Skeletal muscle tissue (tissue), 3 donors: ENCODE measurements at regions not wholly inside any gene's neighbourhood (a gene's known extent, or its start where the extent isn't known, plus 50 kb on each side); places are given as distances from the start of the nearest gene placed in this dataset.

Experiments used
- H3K27ac ChIP-seq: one replicate; pipeline ENCODE4 v1.7.0; 2013; ENCODE audit warnings: mild to moderate bottlenecking, low read depth, low read length, inconsistent platforms
- H3K27me3 ChIP-seq, 3 donors: one replicate each; pipeline ENCODE4 v1.7.0; 2013; ENCODE audit warnings: low read length in 3 of 3; ENCODE audit not compliant: control insufficient read depth in 3 of 3, insufficient read depth in 3 of 3
- H3K36me3 ChIP-seq, 3 donors: one replicate each; pipeline ENCODE4 v1.7.0; 2013; ENCODE audit warnings: low read length in 3 of 3; ENCODE audit not compliant: control insufficient read depth in 3 of 3, insufficient read depth in 3 of 3
- H3K4me1 ChIP-seq, 3 donors: one replicate each; pipeline ENCODE4 v1.7.0; 2013; ENCODE audit warnings: low read length in 3 of 3, mild to moderate bottlenecking in 3 of 3; ENCODE audit not compliant: control insufficient read depth in 3 of 3, insufficient read depth in 3 of 3
- H3K4me3 ChIP-seq, 3 donors: one replicate each; pipeline ENCODE4 v1.7.0; 2013; ENCODE audit warnings: low read length in 3 of 3
- H3K9ac ChIP-seq, 3 donors: one replicate each; pipeline ENCODE4 v1.7.0; 2013; ENCODE audit warnings: low read length in 3 of 3, mild to moderate bottlenecking in 3 of 3, moderate library complexity in 2 of 3, low read depth in 1 of 3
- H3K9me3 ChIP-seq, 3 donors: one replicate each; pipeline ENCODE4 v1.7.0; 2013; ENCODE audit warnings: low read length in 3 of 3; ENCODE audit not compliant: control insufficient read depth in 3 of 3
- donor health status: Osteomylitis.

GRCh38 chr15:97115761-97116070 lies 785.2 kb downstream of the NR2F2 start:
- H3K9ac ChIP-seq, result no peak overlapping the region
- no peak overlapping the region for H3K4me3 ChIP-seq
- no peaks in the 10 kb centered on the region for H3K4me1 ChIP-seq
- H3K27me3 ChIP-seq, result no peaks in the 10 kb centered on the region
- H3K27ac ChIP-seq, result no peak overlapping the region
- peaks cover 0 to 3% (median 0%) of the 10 kb centered on the region in 3 donors for H3K9me3 ChIP-seq
- no peaks in the 10 kb centered on the region for H3K36me3 ChIP-seq

GRCh38 chr15:97124790-97125189 lies 794.3 kb downstream of the NR2F2 start:
- H3K27ac ChIP-seq, result no peak overlapping the region
- H3K9me3 ChIP-seq, result peaks cover 0 to under 1% (median 0%) of the 10 kb centered on the region in 3 donors

GRCh38 chr15:97126553-97127233 lies 796.2 kb downstream of the NR2F2 start:
- H3K4me3 ChIP-seq, result no peak overlapping the region
- no peak overlapping the region for H3K9ac ChIP-seq
- H3K4me1 ChIP-seq, result no peaks in the 10 kb centered on the region
- H3K36me3 ChIP-seq, result no peaks in the 10 kb centered on the region
- no peak overlapping the region for H3K27ac ChIP-seq
- H3K27me3 ChIP-seq, result no peaks in the 10 kb centered on the region
- no peaks in the 10 kb centered on the region for H3K9me3 ChIP-seq

More at GRCh38 chr15:97124790-97125189, 794.3 kb downstream of the NR2F2 start:
- Histone ChIP-seq H3K9ac (no peak overlapping the region), H3K36me3 (no peaks in the 10 kb centered on the region), H3K4me3 (no peak overlapping the region), H3K27me3 (no peaks in the 10 kb centered on the region), H3K4me1 (no peaks in the 10 kb centered on the region)

GRCh38 chr15:97129674-97130073 lies 799.2 kb downstream of the NR2F2 start:
- peaks cover 0 to 3% (median 2%) of the 10 kb centered on the region in 3 donors for H3K9me3 ChIP-seq
- H3K4me1 ChIP-seq, result no peaks in the 10 kb centered on the region
- H3K27me3 ChIP-seq, result no peaks in the 10 kb centered on the region
- no peak overlapping the region for H3K4me3 ChIP-seq
- H3K36me3 ChIP-seq, result no peaks in the 10 kb centered on the region
- no peak overlapping the region for H3K9ac ChIP-seq
- H3K27ac ChIP-seq, result no peak overlapping the region

- Histone ChIP-seq H3K36me3 (no peaks in the 10 kb centered on the region), H3K9ac (no peak overlapping the region), H3K27me3 (no peaks in the 10 kb centered on the region), H3K9me3 (no peaks in the 10 kb centered on the region), H3K4me3 (no peak overlapping the region), H3K27ac (no peak overlapping the region), H3K4me1 (no peaks in the 10 kb centered on the region)
Measured at GRCh38 chr15:97140216-97140615, 809.7 kb downstream of the NR2F2 start.

GRCh38 chr15:97141360-97141759 lies 810.9 kb downstream of the NR2F2 start:
- no peaks in the 10 kb centered on the region for H3K4me1 ChIP-seq
- H3K9me3 ChIP-seq, result peaks cover 0 to 3% (median 2%) of the 10 kb centered on the region in 3 donors
- no peak overlapping the region for H3K4me3 ChIP-seq
- H3K27ac ChIP-seq, result no peak overlapping the region
- H3K36me3 ChIP-seq, result no peaks in the 10 kb centered on the region
- H3K9ac ChIP-seq, result no peak overlapping the region
- H3K27me3 ChIP-seq, result no peaks in the 10 kb centered on the region

GRCh38 chr15:97141871-97142270 lies 811.4 kb downstream of the NR2F2 start:
- peaks cover 0 to 3% (median 2%) of the 10 kb centered on the region in 3 donors for H3K9me3 ChIP-seq
- H3K4me3 ChIP-seq, result no peak overlapping the region
- no peak overlapping the region for H3K27ac ChIP-seq
- no peaks in the 10 kb centered on the region for H3K4me1 ChIP-seq
- no peaks in the 10 kb centered on the region for H3K27me3 ChIP-seq
- no peak overlapping the region for H3K9ac ChIP-seq
- H3K36me3 ChIP-seq, result no peaks in the 10 kb centered on the region

- H3K27me3 ChIP-seq, result no peaks in the 10 kb centered on the region
- no peak overlapping the region for H3K9ac ChIP-seq
- H3K27ac ChIP-seq, result no peak overlapping the region
- H3K4me1 ChIP-seq, result no peaks in the 10 kb centered on the region
- peaks cover 0 to 3% (median 2%) of the 10 kb centered on the region in 3 donors for H3K9me3 ChIP-seq
- H3K36me3 ChIP-seq, result no peaks in the 10 kb centered on the region
- no peak overlapping the region for H3K4me3 ChIP-seq
Measured at GRCh38 chr15:97143592-97144376, 813.3 kb downstream of the NR2F2 start.

- Histone ChIP-seq H3K27me3 (no peaks in the 10 kb centered on the region), H3K9me3 (peaks cover 0 to 3% (median 2%) of the 10 kb centered on the region in 3 donors), H3K4me1 (no peaks in the 10 kb centered on the region), H3K4me3 (no peak overlapping the region), H3K36me3 (no peaks in the 10 kb centered on the region), H3K9ac (no peak overlapping the region), H3K27ac (no peak overlapping the region)
Measured at GRCh38 chr15:97144377-97144711, 813.8 kb downstream of the NR2F2 start.
